ENCODE measurements at regions not wholly inside any gene's neighbourhood (a gene's known extent, or its start where the extent isn't known, plus 50 kb on each side); places are given as distances from the start of the nearest gene placed in this dataset.

GRCh38 chr15:23860290-23861245 lies 173.5 kb upstream of the NDN start:
- no peak for TF ChIP-seq GATA2 (IDR thresholded peaks at IDR 0.05; ENCODE audit: low read depth, low read length)
- TF ChIP-seq GATA3 (IDR thresholded peaks at IDR 0.05; ENCODE audit: low read depth, low read length), result no peak

All from SH-SY5Y (cell line).